ENCODE measurements at regions not wholly inside any gene's neighbourhood (a gene's known extent, or its start where the extent isn't known, plus 50 kb on each side); places are given as distances from the start of the nearest gene placed in this dataset.
A peak's percentile ranks its signal among the peaks of the same experiment; 100 is the strongest.

DNA sequence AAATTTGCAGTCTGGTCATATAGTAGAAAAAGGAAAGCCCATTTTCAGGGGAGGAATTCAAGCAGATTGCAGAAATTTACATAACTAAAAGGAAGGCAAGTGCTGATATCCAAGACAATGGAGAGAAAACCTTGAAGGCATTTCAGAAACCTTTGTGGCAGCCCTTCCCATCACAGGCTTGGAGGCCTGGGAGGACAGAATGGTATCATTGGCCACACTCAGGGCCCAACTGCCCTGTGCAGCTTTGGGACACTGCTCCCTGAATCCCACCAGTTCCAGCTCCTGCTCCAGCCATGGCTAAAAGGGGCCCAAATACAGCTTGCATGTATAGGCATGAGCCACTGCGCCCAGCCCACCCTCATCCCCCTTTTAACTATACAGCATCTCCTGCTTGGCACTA lies 81.1 kb upstream of the NYAP2 start:
- 85 to 100% methylated on average over 1 of the region's 1 CpG for WGBS, 2 experiments (ENCODE audit: insufficient coverage in 1 of 2, insufficient read length in 1 of 2)
- Histone ChIP-seq H3K36me3 (ENCODE audit: control insufficient read depth, insufficient read depth, low read length) (no peaks in the 10 kb centered on the region), H3K27ac (ENCODE audit: low read depth, low read length) (no peak overlapping the region), H3K9ac (ENCODE audit: extremely low read depth, low read length, poor library complexity, severe bottlenecking) (no peak overlapping the region), H3K4me3 (ENCODE audit: low read length) (no peak overlapping the region), H3K4me1 (ENCODE audit: control insufficient read depth, insufficient read depth, low read length) (no peaks in the 10 kb centered on the region), H3K27me3 (ENCODE audit: control insufficient read depth, insufficient read depth, low read length, poor library complexity, severe bottlenecking) (no peaks in the 10 kb centered on the region), H3K9me3 (ENCODE audit: control insufficient read depth, low read length) (peaks cover 30% of the 10 kb centered on the region)
- peak; percentile 52 for DNase-seq
- H3K4me3 Mint-ChIP-seq, result no peak overlapping the region
- H3K9me3 Mint-ChIP-seq, result peaks cover 14% of the 10 kb centered on the region
- H3K27ac Mint-ChIP-seq, result no peak overlapping the region
- peaks cover 1% of the 10 kb centered on the region for H3K36me3 Mint-ChIP-seq (ENCODE audit: low read depth)
- no peaks in the 10 kb centered on the region for H3K27me3 Mint-ChIP-seq (ENCODE audit: insufficient read depth)
- TF ChIP-seq, protein P1, sequence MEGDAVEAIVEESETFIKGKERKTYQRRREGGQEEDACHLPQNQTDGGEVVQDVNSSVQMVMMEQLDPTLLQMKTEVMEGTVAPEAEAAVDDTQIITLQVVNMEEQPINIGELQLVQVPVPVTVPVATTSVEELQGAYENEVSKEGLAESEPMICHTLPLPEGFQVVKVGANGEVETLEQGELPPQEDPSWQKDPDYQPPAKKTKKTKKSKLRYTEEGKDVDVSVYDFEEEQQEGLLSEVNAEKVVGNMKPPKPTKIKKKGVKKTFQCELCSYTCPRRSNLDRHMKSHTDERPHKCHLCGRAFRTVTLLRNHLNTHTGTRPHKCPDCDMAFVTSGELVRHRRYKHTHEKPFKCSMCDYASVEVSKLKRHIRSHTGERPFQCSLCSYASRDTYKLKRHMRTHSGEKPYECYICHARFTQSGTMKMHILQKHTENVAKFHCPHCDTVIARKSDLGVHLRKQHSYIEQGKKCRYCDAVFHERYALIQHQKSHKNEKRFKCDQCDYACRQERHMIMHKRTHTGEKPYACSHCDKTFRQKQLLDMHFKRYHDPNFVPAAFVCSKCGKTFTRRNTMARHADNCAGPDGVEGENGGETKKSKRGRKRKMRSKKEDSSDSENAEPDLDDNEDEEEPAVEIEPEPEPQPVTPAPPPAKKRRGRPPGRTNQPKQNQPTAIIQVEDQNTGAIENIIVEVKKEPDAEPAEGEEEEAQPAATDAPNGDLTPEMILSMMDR (conservative IDR thresholded peaks at IDR 0.05), result no peak
- no peaks in the 10 kb centered on the region for H3K4me1 Mint-ChIP-seq

GRCh38 chr2:225317186-225317585 lies 82.3 kb upstream of the NYAP2 start:
- Mint-ChIP-seq H3K4me1 (no peaks in the 10 kb centered on the region), H3K27me3 (ENCODE audit: insufficient read depth) (no peaks in the 10 kb centered on the region), H3K36me3 (ENCODE audit: low read depth) (peaks cover 1% of the 10 kb centered on the region), H3K27ac (no peak overlapping the region), H3K4me3 (no peak overlapping the region), H3K9me3 (peaks cover 12% of the 10 kb centered on the region)
- peaks cover 30% of the 10 kb centered on the region for H3K9me3 ChIP-seq (ENCODE audit: control insufficient read depth, low read length)
- H3K27me3 ChIP-seq (ENCODE audit: control insufficient read depth, insufficient read depth, low read length, poor library complexity, severe bottlenecking), result no peaks in the 10 kb centered on the region
- DNase-seq, result no peak
- no peak overlapping the region for H3K9ac ChIP-seq (ENCODE audit: extremely low read depth, low read length, poor library complexity, severe bottlenecking)
- no peak overlapping the region for H3K27ac ChIP-seq (ENCODE audit: low read depth, low read length)
- no peaks in the 10 kb centered on the region for H3K36me3 ChIP-seq (ENCODE audit: control insufficient read depth, insufficient read depth, low read length)
- TF ChIP-seq, protein P1 (conservative IDR thresholded peaks at IDR 0.05), result no peak
- no peak overlapping the region for H3K4me3 ChIP-seq (ENCODE audit: low read length)
- H3K4me1 ChIP-seq (ENCODE audit: control insufficient read depth, insufficient read depth, low read length), result no peaks in the 10 kb centered on the region

DNA sequence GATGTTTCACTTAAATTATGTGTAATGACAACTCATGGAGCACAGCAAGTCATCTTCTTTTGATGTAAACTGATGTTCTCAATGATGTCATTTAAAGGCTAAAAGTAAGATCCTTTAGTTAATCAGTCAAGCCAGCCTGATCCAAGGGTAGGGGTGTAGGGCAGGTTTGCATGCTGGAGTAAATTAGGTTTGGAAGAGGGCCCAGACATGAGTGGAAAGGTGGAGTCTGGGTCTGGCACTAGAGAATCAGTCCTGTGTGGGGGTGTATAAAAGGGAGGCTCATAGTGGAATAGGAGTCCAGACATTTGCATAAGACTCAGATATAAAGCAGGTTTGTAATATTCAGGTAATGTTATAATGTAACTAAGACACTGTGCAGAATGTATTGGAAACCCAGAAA lies 88.8 kb upstream of the NYAP2 start:
- Mint-ChIP-seq H3K9me3 (no peaks in the 10 kb centered on the region), H3K36me3 (ENCODE audit: low read depth) (no peaks in the 10 kb centered on the region), H3K27ac (no peak overlapping the region), H3K4me1 (no peaks in the 10 kb centered on the region), H3K27me3 (ENCODE audit: insufficient read depth) (no peaks in the 10 kb centered on the region), H3K4me3 (no peak overlapping the region)
- Histone ChIP-seq H3K9me3 (ENCODE audit: control insufficient read depth, low read length) (no peaks in the 10 kb centered on the region), H3K4me1 (ENCODE audit: control insufficient read depth, insufficient read depth, low read length) (no peaks in the 10 kb centered on the region), H3K27ac (ENCODE audit: low read depth, low read length) (no peak overlapping the region), H3K9ac (ENCODE audit: extremely low read depth, low read length, poor library complexity, severe bottlenecking) (no peak overlapping the region), H3K4me3 (ENCODE audit: low read length) (no peak overlapping the region), H3K36me3 (ENCODE audit: control insufficient read depth, insufficient read depth, low read length) (no peaks in the 10 kb centered on the region), H3K27me3 (ENCODE audit: control insufficient read depth, insufficient read depth, low read length, poor library complexity, severe bottlenecking) (no peaks in the 10 kb centered on the region)
- no peak for DNase-seq
- TF ChIP-seq, protein P1 (conservative IDR thresholded peaks at IDR 0.05), result no peak

Data from endodermal cell (in vitro differentiated cells).